GM21576 (cell line): ENCODE measurements at regions not wholly inside any gene's neighbourhood (a gene's known extent, or its start where the extent isn't known, plus 50 kb on each side); places are given as distances from the start of the nearest gene placed in this dataset.
"Not testable (repeated sequence)": the region's sequence is repeated elsewhere in the genome, so short reads cannot be mapped to it uniquely, and the experiment has no call there.

Experiments
- ATAC-seq: cut with Tn5 transposase; IDR thresholded peaks from one replicate; pipeline ENCODE4 v1.9.1; 2021; ENCODE audit warnings: mild to moderate bottlenecking, moderate library complexity; ENCODE audit not compliant: unreplicated experiment

DNA sequence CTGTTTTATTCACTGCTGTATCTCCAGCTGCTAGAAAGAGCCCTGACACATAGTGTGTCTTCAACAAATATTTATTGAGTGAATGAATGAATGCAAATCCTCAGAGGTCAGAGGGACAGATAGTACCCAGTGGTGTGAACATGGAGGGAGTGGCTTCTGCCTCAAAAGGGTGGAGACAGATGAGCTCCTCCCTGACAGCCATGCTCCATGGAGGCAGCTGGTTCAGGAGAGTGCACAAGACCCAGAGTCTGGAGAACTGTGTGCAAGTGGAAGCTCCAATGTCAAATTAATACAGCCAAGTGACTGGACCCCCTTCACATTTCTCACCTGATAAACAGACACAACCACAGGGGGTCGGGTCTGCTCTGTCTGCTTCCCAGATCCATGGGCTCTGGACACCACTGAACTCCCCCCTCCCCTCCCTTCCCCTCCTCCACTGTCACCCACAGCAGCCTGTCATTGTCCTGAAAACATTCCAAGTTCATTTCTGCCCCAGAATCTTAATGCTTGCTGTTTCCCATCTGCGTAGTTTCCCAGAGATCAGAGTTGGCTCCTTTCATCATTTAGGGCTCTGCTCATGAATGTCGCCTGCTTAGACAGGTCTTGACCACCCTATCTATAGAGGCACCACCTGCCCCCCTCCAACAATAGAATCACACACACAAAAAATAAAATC, 312.9 kb upstream of the PODXL start:
- ATAC-seq = no peak

DNA sequence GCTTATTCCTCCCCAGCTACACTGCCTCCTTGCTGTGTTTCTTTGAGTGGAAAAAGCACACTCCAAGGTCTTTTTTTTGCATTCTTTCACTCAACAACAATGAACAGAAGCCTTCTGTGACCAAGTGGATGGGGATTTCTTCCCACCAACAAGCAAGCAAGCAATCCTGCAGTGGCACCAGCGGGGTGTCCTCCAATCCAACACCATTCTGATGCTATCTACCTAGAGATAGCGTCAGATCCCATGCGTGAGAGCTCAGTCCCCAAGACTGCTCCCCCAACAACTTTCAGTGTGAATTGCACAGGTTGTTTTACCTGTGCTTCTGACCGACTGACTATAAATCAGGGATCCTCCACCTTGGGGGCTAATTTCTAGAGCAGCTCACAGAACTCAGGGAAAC, 311.0 kb upstream of the PODXL start:
- no peak for ATAC-seq

DNA sequence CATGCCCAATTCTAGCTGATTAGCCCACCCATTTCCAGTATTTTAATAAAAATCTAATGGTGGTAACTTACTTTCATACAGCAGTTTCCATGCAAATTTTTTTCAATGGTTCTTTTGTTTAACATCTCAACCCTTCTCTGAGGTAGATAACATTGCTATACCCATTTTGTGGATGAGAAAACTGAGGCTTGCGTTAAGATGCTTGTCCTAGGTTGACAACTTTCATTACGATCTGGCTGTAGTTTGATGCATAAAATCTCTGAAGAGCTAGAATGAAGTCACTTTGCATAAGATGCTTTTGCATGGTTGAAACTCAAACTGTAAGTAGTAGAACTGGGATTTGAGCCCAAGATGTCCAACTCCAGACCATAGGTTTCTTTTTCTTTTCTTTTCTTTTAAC, 309.5 kb upstream of the PODXL start:
- ATAC-seq = no peak

DNA sequence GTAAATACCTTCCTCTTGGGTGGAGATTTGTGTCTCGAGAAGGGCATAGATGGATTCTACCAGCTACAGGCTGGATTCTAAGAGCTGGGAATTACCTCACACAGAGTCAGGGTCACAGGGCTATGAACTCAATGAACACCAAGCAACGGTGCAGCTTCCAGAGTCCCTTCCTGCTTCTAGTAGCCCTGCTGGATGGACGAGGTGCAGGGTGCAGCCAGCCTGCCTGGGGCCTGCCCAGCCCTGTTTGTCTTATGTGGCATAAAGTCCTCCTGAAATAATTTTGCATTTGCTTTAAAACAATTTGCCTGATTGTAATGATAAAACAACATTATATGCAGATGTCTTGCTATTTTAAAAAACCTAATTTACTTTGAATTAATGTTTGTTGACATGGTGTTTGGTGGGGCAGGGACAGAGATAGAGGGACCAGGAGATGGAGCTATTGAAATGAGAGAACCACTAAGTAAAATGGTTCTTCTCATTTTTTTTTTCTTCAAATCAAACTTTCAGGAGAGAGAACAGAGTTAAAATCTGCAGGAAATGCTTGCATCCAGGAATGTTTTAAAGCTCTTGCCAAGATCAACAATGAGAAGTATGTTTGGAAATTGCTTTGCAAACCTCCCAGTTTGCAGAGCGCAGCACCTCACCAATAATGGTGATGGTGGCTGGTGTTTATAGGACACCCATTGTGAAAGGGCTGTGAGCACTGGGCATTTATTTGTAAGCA, 305.4 kb upstream of the PODXL start:
- ATAC-seq = no peak

DNA sequence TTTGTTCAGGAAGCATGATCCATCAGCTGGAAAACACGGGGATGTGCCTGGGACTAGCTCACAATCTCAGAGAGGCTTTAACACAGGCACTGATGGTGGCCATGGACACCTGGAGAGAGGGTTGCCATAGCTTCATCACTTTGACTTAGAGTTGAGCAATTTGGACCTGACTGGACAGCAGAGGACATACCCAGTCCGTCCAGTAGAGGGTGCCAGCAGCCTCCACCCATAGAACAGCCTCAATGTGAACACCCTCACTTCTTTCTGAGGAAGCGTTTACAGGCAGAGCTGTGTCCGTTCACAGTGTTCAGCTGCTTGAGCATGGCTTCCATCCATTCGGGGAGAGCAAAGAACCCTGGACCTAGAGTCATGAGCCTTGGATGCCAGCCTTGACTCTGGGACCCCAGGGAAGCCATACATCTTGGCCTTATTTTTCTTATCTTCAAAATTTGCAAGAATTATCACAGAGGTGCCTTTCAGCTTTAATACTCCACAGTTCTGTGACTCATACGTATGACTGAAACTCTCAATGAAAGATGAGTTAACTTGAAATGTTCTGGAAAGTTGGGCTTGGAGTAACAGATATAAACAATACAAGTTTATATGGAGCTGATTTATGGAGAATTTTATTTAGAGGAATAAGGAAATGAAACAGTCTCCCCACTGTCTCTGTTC, 302.9 kb upstream of the PODXL start:
- peak; percentile 89 for ATAC-seq

DNA sequence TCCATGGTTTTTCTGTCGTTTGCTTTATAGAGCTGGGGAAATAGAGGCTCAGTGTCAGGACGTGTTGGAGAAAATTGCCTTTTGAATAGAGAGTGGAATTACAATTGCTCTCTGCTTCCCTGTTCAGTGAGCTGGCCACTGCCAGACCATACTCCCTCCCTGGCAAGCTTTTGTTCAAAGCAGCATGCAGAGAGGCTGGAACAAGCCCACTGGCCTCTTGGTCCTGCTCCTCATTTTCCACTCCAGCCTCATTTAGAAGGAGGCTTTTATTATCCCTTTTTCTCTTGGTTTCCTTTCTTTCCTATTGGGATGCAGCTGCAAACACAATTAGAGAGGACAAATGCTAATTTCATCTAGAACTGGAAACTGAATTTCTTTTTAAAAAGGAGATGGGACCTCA, 302.2 kb upstream of the PODXL start:
- no peak for ATAC-seq

DNA sequence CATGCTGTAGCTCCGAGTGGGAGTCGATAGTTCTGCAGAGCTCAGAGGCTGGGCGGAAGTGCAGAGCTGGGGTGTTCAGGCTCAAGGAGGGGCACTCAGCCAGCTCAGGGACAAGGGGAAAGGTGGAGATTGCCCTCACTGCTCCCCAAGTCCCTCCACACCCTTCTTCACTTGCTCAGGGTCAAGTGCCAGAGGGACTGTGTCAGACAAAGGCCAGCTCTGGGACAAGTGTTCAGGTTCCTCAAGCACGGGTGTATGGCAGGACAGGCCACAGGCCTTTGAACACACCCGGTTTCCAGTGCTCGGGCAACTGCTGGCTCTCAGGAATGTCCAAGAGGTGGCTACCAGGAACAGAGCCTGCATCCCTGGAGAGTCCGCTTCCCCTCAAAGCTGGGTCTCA, 293.0 kb upstream of the PODXL start:
- no peak for ATAC-seq

DNA sequence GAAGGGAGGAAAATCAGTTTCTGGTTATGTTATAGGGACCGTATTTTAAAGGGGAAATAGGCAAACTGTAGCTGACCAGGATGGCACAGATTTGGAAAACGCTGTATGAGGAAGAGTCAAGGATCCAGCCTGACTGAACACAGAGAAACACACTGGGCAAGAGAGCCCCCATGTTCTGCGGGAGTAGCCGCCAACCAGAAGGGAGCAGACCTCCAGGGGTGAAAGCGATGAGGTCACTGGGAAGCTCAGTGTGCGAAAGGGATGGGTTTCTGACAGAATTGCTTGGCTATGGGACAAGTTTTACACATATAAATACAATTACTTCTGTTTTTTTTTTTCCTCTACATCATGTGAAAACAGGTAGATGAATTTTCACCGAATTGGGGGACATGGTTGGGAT, 291.6 kb upstream of the PODXL start:
- no peak for ATAC-seq

DNA sequence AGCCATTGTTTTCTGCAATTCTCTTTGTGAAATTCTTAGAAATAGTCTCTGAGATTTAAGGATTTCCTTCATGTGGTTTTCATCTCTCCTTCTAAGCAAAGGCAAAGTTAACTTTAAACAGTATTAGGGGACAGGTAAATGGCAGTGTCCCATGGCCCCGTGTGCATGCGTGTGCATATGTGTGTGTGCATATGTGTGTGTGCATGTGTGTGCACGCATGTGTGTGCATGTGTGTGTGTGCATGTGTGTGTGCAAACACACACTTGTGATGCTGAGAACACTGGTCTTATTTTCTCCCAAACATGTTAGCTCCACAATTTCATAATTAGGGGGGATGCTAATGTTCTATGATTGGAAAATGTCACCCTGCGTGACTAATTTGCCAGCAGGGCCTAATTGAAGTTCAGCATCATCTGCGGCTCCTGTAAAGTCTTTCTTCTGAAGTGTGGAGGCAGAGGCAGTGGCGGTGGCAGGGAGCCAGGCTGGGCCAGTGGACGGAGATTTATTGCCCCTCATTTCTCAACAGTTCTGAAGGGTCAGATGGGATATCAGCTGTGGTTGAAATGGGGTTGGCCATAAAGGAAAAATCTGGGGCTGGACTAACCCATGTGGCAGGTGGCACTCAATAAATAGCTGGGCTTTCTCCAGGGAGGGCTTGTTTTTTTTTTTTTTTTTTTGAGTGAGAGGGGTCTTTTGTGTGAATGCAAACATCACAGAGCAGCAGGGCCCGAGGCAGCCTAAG, 289.3 kb upstream of the PODXL start:
- no peak for ATAC-seq

DNA sequence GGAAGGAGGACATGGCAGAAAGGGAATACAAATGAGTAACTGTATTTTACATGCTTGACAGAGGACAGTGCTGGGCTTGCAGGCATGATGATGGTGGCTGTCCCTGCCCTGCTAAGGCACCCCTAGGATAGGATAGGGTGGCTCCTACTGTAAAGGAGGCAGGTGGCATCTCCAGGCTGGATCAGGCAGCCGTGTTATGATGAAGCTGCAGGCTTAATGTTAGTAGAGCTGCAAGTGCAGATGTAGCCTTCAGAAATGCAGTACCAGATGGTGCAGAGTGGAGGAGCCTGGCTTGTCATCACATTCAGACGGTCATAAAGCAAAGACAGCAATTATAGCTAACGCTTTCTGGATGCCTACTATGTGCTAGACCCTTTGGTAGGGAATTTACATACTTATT, 287.9 kb upstream of the PODXL start:
- no peak for ATAC-seq

DNA sequence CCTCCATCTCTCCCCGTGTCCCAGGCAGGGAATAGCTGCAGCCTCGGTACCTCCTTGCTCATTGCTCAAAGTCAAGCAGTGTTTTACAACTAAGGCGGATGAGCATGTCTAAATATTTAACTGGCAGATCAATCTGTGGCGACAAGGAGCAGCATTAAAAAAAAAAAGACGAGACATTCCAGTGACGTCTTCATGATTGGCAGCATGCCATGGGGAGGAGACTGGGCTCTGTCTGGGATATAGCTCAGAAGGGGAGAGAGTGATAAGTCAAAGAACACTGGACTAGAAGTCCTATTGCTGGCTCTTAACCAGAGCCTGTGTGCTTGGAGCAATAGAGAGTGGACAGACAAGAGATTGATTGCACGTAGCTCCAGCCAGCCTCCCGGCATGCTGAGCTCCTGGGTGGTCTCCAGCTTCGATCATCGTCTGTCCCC, 287.5 kb upstream of the PODXL start:
- ATAC-seq = no peak

DNA sequence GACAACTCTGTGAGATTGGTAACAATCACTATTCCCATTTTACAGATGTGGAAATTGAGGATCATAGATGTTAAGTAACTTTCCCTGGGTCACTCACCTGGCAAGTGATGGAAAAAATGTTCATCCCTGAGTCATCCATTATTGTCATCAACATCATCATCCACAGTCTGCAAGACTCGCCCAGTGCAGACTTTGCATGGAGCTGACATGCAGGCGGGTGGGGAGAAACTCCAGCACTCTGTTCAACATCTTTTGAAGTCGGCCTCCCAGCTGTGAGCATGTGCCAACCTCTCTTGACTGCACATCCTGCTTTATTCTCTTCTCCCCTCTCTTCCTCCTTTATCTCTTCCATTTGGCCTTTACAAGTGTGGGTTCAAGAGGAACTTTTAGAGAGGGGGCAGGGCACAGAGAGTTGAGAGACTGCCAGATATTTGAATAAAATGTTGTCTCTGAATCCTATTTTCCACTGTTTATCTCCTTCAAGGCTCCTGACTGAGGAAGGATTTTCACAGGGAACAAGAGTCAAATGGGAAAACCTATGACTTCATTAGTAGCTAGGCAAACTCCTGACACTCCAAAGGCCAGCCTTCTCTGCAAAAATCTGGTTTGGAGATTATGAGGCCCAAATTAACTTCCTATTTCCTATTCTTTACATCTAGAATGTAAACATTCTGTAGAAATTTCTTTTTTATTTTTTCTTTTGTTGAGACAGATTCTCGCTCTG, 283.7 kb upstream of the PODXL start:
- no peak for ATAC-seq

DNA sequence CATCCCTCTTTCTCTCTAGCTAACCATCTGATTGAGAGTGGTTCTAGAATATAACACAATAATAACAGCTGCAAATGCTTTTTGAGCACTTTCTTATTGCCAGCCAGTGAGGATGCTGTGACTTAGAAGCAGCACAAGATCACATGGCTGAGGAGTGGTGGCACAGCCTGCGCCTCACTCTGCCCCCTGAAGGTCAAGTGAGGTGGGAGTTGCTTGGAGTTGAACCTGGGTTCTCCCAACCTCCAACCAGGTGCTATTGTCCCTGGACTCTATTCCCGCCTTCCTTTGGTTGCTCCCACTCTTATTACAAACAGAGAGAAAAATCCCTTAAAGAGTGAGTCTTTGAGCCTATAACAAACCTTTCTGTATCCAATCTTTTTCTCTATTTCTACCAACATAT, 280.3 kb upstream of the PODXL start:
- no peak for ATAC-seq

DNA sequence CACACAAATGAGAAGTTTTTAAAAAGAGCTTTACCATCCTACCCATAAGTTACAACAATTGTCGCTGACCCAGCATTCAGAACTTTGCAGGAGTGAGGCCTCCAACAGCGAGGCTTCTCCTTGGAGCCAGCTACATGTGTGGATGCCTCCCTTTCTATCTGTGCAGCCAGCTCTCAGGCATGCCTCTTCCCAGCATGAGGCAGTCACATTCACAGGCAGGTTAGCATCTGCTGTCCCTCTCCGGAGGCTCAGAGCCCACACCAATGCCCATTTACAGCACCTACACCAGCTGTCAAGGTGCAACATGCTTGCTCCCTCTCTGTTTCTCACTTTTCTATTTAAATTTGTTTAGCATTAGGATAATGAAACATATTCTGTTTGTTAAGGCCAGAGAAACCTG, 278.7 kb upstream of the PODXL start:
- no peak for ATAC-seq

DNA sequence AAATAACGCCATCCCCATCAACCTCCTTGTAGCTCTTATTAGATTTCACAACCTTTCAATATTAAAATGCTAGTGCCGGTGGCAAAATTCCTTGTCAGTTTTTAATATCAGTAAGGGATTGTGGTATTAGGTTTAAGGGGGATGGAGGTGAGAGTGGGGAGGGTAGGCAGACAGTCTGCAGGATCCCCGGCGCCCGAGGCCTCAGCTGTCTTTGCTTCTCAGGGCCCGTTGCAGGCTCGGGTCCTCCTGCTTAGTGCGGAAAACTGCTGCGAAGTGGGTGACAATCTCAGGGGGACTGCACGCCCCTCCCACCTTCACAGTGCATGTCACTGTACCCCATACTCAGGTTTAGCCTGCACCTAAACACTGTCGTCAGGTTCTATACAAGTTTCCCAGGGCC, 274.3 kb upstream of the PODXL start:
- ATAC-seq = no peak

DNA sequence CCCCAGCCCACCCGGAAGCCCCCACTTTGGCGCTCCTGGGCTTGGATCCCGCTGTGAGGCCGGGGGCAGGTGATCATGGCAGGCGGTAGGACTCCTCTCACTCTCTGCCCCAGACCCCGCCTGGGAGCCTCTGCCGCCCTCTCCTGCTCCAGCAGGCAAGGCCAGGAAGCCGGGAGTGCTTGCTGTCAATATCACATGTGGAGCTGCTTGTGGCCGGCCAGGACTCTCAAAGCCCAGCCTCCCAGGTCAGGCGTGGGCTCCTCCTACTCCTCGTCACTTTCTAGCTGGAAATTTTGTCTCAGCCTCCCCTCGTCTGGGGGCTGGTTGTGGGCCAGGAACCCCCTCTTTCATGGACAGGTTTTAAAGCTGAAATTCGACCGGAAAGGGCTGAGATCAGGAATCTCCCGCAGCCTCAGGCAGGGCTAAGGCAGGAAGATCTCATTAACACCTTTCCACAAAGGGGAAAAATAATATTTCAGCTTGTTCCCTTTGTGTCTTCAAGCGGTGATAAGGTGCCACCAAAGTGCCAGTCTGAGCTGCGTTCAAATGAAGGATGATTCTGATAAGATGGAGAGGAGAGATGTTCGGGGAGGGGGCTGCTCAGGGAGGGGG, 273.6 kb upstream of the PODXL start:
- no peak for ATAC-seq

DNA sequence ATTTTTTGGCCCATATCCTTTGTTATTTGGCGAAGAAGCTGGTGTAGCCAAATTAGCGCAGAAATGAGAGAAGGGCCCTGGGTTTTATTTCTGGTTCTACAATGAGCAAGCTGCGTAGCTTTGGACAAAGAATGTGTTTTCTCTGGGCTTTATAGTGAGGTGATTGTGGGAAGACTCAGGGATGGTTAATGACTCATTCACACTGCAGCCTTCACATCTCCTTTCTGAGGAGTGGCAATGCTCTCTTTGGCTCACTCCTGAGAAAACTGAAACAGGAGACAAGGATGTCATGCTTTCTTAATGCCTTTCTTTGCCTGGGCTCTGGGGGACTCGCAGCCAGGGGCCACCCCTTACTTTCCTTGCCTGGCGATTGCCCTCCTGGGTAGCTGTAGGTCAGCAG, 271.0 kb upstream of the PODXL start:
- no peak for ATAC-seq

DNA sequence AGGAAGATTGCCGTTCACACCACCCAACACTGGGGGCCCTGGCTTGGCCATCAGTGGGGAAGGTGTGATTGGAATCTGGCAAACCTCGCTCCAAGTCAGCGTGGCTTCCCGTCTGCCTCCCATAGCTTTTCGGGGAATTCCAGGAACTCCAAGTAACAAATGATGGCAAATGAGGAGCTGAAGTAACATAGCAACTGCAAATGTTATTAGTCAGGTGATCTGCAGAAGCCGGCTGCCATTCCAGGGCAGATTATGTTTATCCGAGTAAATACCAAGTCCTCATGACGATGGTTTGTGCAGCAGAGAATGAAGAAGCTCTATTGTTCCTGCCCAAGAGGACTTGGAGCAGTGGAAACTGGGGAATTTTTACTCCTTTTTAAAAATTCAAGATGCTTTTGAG, 270.5 kb upstream of the PODXL start:
- no peak for ATAC-seq

DNA sequence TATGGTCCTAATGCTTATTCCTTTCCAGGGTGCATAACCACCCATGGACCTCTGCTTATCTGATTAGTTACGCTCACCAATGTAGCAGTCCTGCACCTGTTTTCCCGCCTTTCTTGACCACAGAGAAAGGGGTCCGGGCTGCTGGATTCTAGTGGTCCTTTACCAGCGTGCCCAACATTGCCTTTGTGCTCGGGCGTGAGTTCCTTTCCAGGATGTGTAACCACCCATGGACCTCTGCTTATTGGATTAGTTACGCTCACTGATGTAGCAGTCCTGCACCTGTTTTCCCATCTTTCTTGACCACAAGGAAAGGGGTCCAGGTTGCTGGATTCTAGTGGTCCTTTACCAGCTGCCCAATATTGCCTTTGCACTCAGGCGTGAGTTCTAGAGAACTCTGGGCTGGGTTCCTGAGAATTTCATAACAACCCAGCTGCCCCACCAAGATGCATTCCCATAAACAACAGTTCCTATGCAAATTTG, 267.6 kb upstream of the PODXL start:
- not testable (repeated sequence) for ATAC-seq

DNA sequence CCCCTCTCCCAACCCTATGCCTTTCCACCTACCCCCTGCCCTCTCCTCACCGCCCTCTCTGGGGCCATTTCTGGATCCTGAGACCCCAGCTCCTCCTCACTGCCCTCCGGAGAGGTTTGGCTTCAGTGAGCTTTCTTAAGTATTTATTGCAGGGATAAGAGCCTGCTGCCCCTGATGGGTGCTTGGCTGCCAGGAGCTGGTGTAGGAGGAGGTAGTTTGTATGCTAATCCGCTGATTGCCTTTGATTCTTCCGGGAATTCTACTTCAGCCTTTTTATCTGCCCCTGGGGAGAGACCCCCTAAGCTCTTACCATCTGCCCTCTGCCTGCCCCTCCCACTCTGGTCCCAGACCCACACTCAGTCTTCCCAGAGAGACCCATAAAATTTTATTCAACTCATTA, 263.5 kb upstream of the PODXL start:
- no peak for ATAC-seq
